ENCODE measurements at regions not wholly inside any gene's neighbourhood (a gene's known extent, or its start where the extent isn't known, plus 50 kb on each side); places are given as distances from the start of the nearest gene placed in this dataset.

- Mint-ChIP-seq H3K9me3 (peaks cover 18% of the 10 kb centered on the region), H3K4me3 (no peak overlapping the region), H3K27me3 (no peaks in the 10 kb centered on the region), H3K4me1 (no peaks in the 10 kb centered on the region), H3K27ac (ENCODE audit: low read depth) (no peak overlapping the region), H3K36me3 (ENCODE audit: insufficient read depth) (no peaks in the 10 kb centered on the region)
- no peak for DNase-seq (ENCODE audit: low spot score in 2 of 2)
- ATAC-seq (replicated peaks; ENCODE audit: extremely low read depth, poor library complexity, severe bottlenecking): no peak
Observed at GRCh38 chr15:98127586-98127985, 167.1 kb downstream of the ARRDC4 start.

GRCh38 chr15:98131924-98132323, 171.4 kb downstream of the ARRDC4 start:
- Mint-ChIP-seq H3K4me1 (no peaks in the 10 kb centered on the region), H3K4me3 (no peak overlapping the region), H3K27me3 (no peaks in the 10 kb centered on the region), H3K9me3 (peaks cover 12% of the 10 kb centered on the region), H3K27ac (ENCODE audit: low read depth) (no peak overlapping the region), H3K36me3 (ENCODE audit: insufficient read depth) (no peaks in the 10 kb centered on the region)
- no peak for ATAC-seq (replicated peaks; ENCODE audit: extremely low read depth, poor library complexity, severe bottlenecking)
- no peak for DNase-seq (ENCODE audit: low spot score in 2 of 2)

GRCh38 chr15:98134905-98135304, 174.4 kb downstream of the ARRDC4 start:
- DNase-seq (ENCODE audit: low spot score in 2 of 2) (no peak), ATAC-seq (replicated peaks; ENCODE audit: extremely low read depth, poor library complexity, severe bottlenecking) (no peak)
- Mint-ChIP-seq H3K27ac (ENCODE audit: low read depth) (no peak overlapping the region), H3K9me3 (peaks cover 12% of the 10 kb centered on the region), H3K4me3 (no peak overlapping the region), H3K4me1 (no peaks in the 10 kb centered on the region), H3K27me3 (no peaks in the 10 kb centered on the region), H3K36me3 (ENCODE audit: insufficient read depth) (no peaks in the 10 kb centered on the region)

DNA sequence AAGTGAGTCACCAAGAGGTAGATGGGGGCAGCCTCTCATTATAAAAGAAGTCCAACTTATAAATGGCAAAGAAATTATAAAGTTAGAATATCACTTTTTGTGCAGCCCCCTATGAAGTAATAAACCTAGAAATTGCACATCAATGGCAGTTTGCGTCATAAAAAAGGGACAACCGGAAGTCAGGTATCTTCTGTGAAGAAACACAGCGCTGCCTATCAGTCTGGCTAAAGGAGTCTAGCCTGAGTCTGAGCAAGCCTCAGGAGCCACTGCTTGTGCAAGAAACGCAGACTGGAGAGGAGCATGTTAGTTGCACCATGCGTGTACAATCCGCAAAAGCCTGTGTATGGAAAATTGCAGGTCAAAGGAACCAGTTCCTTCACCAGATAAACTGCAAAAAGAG, 178.4 kb downstream of the ARRDC4 start:
- ATAC-seq (replicated peaks; ENCODE audit: extremely low read depth, poor library complexity, severe bottlenecking) (no peak), DNase-seq (ENCODE audit: low spot score in 2 of 2) (no peak)
- Mint-ChIP-seq H3K4me1 (no peaks in the 10 kb centered on the region), H3K27me3 (no peaks in the 10 kb centered on the region), H3K36me3 (ENCODE audit: insufficient read depth) (no peaks in the 10 kb centered on the region), H3K9me3 (peaks cover 6% of the 10 kb centered on the region), H3K27ac (ENCODE audit: low read depth) (no peak overlapping the region), H3K4me3 (no peak overlapping the region)

- no peak for ATAC-seq (replicated peaks; ENCODE audit: extremely low read depth, poor library complexity, severe bottlenecking)
- H3K36me3 Mint-ChIP-seq (ENCODE audit: insufficient read depth): no peaks in the 10 kb centered on the region
- no peaks in the 10 kb centered on the region for H3K4me1 Mint-ChIP-seq
- no peaks in the 10 kb centered on the region for H3K27me3 Mint-ChIP-seq
- H3K27ac Mint-ChIP-seq (ENCODE audit: low read depth): no peak overlapping the region
- H3K9me3 Mint-ChIP-seq: peaks cover 6% of the 10 kb centered on the region
- no peak for DNase-seq (ENCODE audit: low spot score in 2 of 2)
- H3K4me3 Mint-ChIP-seq: no peak overlapping the region
Observed at GRCh38 chr15:98139337-98139736, 178.8 kb downstream of the ARRDC4 start.

- ATAC-seq (replicated peaks; ENCODE audit: extremely low read depth, poor library complexity, severe bottlenecking) (no peak), DNase-seq (ENCODE audit: low spot score in 2 of 2) (no peak)
- Mint-ChIP-seq H3K4me3 (no peak overlapping the region), H3K27ac (ENCODE audit: low read depth) (no peak overlapping the region), H3K27me3 (peaks cover 8% of the 10 kb centered on the region), H3K4me1 (no peaks in the 10 kb centered on the region), H3K36me3 (ENCODE audit: insufficient read depth) (no peaks in the 10 kb centered on the region), H3K9me3 (no peaks in the 10 kb centered on the region)
Observed at GRCh38 chr15:98142572-98142971, 182.1 kb downstream of the ARRDC4 start.

GRCh38 chr15:98143116-98143515, 182.6 kb downstream of the ARRDC4 start:
- ATAC-seq (replicated peaks; ENCODE audit: extremely low read depth, poor library complexity, severe bottlenecking): no peak
- Mint-ChIP-seq H3K27me3 (peaks cover 8% of the 10 kb centered on the region), H3K4me3 (no peak overlapping the region), H3K4me1 (no peaks in the 10 kb centered on the region), H3K36me3 (ENCODE audit: insufficient read depth) (no peaks in the 10 kb centered on the region), H3K9me3 (no peaks in the 10 kb centered on the region), H3K27ac (ENCODE audit: low read depth) (no peak overlapping the region)
- DNase-seq (ENCODE audit: low spot score in 2 of 2): no peak

DNA sequence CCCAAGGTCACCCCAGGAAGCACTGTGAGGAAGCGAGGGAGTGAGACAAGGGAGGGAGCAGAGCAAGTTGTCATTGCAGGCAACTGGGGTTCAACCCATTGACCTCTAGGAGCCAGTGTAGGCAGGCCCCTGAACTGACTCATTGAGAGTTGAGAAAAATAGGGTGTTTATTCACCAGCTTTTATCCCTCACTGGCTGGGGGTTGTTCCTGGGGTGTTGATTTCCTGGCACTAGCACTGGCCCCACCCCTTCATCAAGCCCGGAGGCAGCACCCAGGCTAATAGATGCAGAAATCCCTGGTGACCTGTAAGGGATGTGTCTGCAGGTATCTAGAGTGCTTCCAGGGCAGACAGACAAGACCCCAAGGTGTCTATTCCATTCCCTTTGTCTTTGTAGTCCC, 183.9 kb downstream of the ARRDC4 start:
- no peak overlapping the region for H3K4me3 Mint-ChIP-seq
- ATAC-seq (replicated peaks; ENCODE audit: extremely low read depth, poor library complexity, severe bottlenecking) (no peak), DNase-seq (ENCODE audit: low spot score in 2 of 2) (no peak)
- no peaks in the 10 kb centered on the region for H3K4me1 Mint-ChIP-seq
- H3K36me3 Mint-ChIP-seq (ENCODE audit: insufficient read depth): no peaks in the 10 kb centered on the region
- H3K27me3 Mint-ChIP-seq: peaks cover 8% of the 10 kb centered on the region
- no peaks in the 10 kb centered on the region for H3K9me3 Mint-ChIP-seq
- H3K27ac Mint-ChIP-seq (ENCODE audit: low read depth): no peak overlapping the region

DNA sequence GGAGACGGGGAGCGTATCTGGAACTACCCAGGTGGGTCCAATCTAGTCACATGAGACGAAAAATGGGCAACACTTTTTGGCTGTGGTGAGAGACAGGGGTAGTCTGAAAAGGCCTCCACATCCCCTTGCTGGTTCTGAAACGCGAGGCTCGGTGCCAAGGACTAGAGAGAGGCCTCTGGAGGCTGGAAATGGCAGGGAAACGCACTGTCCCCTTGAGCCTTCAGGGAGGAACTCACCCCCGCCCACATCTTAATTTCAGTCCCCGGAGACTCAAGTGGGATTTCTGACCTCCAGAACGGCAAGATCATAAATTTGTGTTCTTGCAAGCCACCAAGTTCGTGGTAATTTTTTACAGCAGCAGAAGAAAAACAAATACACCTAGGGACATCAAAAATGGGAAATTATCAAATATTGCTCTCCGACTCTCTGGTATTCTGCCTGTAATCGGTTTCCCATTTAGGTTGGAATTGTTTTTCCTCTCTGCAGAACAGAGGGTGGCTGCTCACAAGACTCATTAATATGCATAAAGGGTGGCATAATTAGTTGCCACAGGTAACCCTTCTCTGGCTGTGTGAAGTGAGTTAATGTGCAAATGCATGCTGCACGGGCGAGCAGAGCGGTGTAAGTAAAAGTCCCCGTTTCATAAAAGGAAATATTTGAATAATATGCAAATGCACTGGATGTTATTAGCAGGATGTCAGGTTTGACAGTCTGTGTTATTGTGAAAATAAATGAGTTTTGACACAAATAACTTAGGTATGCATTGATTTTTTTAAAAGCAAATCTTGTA, 185.7 kb downstream of the ARRDC4 start:
- no peaks in the 10 kb centered on the region for H3K9me3 Mint-ChIP-seq
- no peaks in the 10 kb centered on the region for H3K4me1 Mint-ChIP-seq
- H3K27me3 Mint-ChIP-seq: peaks cover 8% of the 10 kb centered on the region
- no peak for ATAC-seq (replicated peaks; ENCODE audit: extremely low read depth, poor library complexity, severe bottlenecking)
- no peak overlapping the region for H3K4me3 Mint-ChIP-seq
- no peaks in the 10 kb centered on the region for H3K36me3 Mint-ChIP-seq (ENCODE audit: insufficient read depth)
- DNase-seq (ENCODE audit: low spot score in 2 of 2): no peak
- no peak overlapping the region for H3K27ac Mint-ChIP-seq (ENCODE audit: low read depth)

GRCh38 chr15:98147415-98147814, 186.9 kb downstream of the ARRDC4 start:
- H3K36me3 Mint-ChIP-seq (ENCODE audit: insufficient read depth): no peaks in the 10 kb centered on the region
- H3K9me3 Mint-ChIP-seq: peaks cover 3% of the 10 kb centered on the region
- DNase-seq (ENCODE audit: low spot score in 2 of 2) (no peak), ATAC-seq (replicated peaks; ENCODE audit: extremely low read depth, poor library complexity, severe bottlenecking) (no peak)
- H3K4me3 Mint-ChIP-seq: no peak overlapping the region
- H3K27ac Mint-ChIP-seq (ENCODE audit: low read depth): no peak overlapping the region
- H3K27me3 Mint-ChIP-seq: peaks cover 8% of the 10 kb centered on the region
- H3K4me1 Mint-ChIP-seq: no peaks in the 10 kb centered on the region

- Mint-ChIP-seq H3K27me3 (peaks cover 8% of the 10 kb centered on the region), H3K27ac (ENCODE audit: low read depth) (no peak overlapping the region), H3K4me1 (no peaks in the 10 kb centered on the region), H3K9me3 (peaks cover 17% of the 10 kb centered on the region), H3K36me3 (ENCODE audit: insufficient read depth) (no peaks in the 10 kb centered on the region), H3K4me3 (no peak overlapping the region)
- DNase-seq (ENCODE audit: low spot score in 2 of 2): no peak
- no peak for ATAC-seq (replicated peaks; ENCODE audit: extremely low read depth, poor library complexity, severe bottlenecking)
Observed at GRCh38 chr15:98150084-98150483, 189.6 kb downstream of the ARRDC4 start.

GRCh38 chr15:98150536-98150935, 190.0 kb downstream of the ARRDC4 start:
- H3K27me3 Mint-ChIP-seq: peaks cover 8% of the 10 kb centered on the region
- H3K4me1 Mint-ChIP-seq: no peaks in the 10 kb centered on the region
- H3K9me3 Mint-ChIP-seq: peaks cover 19% of the 10 kb centered on the region
- no peak overlapping the region for H3K27ac Mint-ChIP-seq (ENCODE audit: low read depth)
- H3K36me3 Mint-ChIP-seq (ENCODE audit: insufficient read depth): no peaks in the 10 kb centered on the region
- H3K4me3 Mint-ChIP-seq: no peak overlapping the region
- DNase-seq (ENCODE audit: low spot score in 2 of 2) (no peak), ATAC-seq (replicated peaks; ENCODE audit: extremely low read depth, poor library complexity, severe bottlenecking) (no peak)

DNA sequence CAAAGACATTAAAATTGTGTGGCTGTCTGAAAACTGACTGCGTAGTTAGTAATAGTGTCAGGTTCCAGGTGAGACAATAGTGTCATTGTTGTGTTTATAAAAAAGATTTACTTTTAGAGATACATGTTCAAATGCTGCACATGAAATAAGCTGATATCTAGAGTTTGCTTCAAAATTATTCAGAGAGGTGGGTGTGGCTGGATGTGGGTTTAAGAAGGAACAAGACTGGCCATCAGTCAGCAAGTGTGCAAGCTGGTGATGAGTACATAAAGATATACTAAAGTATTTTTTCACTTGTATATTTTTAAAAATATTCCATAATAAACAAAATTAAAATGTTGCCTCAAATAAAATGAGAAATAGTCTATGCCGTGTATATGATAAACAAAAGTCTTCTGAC, 190.6 kb downstream of the ARRDC4 start:
- ATAC-seq (replicated peaks; ENCODE audit: extremely low read depth, poor library complexity, severe bottlenecking): no peak
- Mint-ChIP-seq H3K4me1 (no peaks in the 10 kb centered on the region), H3K4me3 (no peak overlapping the region), H3K9me3 (peaks cover 19% of the 10 kb centered on the region), H3K36me3 (ENCODE audit: insufficient read depth) (no peaks in the 10 kb centered on the region), H3K27me3 (peaks cover 7% of the 10 kb centered on the region), H3K27ac (ENCODE audit: low read depth) (no peak overlapping the region)
- no peak for DNase-seq (ENCODE audit: low spot score in 2 of 2)
